ENCODE measurements at regions not wholly inside any gene's neighbourhood (a gene's known extent, or its start where the extent isn't known, plus 50 kb on each side); places are given as distances from the start of the nearest gene placed in this dataset.

DNA sequence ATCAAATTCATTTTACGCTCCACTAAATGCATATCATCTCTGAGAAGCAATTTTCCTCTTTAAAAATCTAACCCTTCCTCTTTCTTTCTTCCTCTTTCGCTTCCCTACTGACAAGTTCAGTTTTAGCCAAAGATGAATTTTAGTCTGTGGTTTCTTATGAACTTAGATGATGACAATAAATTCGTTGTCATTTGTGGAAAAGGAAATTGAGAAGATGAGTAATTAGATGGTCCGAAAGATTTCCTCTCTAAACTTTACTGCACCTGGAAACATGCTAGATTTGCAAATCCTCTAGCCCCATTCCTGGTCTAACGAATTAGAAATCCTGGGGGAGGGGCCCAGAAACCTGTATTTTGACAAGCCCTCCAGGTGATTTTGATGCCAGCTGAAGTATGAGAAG is 855.4 kb upstream of the CHORDC1 start:
- TF ChIP-seq, protein P1, sequence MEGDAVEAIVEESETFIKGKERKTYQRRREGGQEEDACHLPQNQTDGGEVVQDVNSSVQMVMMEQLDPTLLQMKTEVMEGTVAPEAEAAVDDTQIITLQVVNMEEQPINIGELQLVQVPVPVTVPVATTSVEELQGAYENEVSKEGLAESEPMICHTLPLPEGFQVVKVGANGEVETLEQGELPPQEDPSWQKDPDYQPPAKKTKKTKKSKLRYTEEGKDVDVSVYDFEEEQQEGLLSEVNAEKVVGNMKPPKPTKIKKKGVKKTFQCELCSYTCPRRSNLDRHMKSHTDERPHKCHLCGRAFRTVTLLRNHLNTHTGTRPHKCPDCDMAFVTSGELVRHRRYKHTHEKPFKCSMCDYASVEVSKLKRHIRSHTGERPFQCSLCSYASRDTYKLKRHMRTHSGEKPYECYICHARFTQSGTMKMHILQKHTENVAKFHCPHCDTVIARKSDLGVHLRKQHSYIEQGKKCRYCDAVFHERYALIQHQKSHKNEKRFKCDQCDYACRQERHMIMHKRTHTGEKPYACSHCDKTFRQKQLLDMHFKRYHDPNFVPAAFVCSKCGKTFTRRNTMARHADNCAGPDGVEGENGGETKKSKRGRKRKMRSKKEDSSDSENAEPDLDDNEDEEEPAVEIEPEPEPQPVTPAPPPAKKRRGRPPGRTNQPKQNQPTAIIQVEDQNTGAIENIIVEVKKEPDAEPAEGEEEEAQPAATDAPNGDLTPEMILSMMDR (IDR thresholded peaks at IDR 0.05), result no peak
- no peak for TF ChIP-seq POLR2A (IDR thresholded peaks at IDR 0.05)
